Loucy (cell line): ENCODE measurements at regions not wholly inside any gene's neighbourhood (a gene's known extent, or its start where the extent isn't known, plus 50 kb on each side); places are given as distances from the start of the nearest gene placed in this dataset.

Source experiments
- CTCF ChIP-seq: fragments of 200-600 bp; sonication (generic); conservative IDR thresholded peaks from 2 replicates; pipeline ENCODE4 v1.5.1; 2014; ENCODE audit warnings: mild to moderate bottlenecking, antibody characterized with exemption, low read length
- EZH2phosphoT487 ChIP-seq: fragments of 200-600 bp; IDR thresholded peaks from 2 replicates; pipeline ENCODE4 v1.6.1; 2018; ENCODE audit warnings: antibody characterized with exemption, mild to moderate bottlenecking, moderate library complexity, borderline replicate concordance

GRCh38 chr13:54799621-54800226 lies 1771.1 kb downstream of the OLFM4 start:
- TF ChIP-seq EZH2phosphoT487 (no peak), CTCF (no peak)
